NCI-H2029 (cell line): ENCODE measurements at regions not wholly inside any gene's neighbourhood (a gene's known extent, or its start where the extent isn't known, plus 50 kb on each side); places are given as distances from the start of the nearest gene placed in this dataset.
"Not testable (repeated sequence)": the region's sequence is repeated elsewhere in the genome, so short reads cannot be mapped to it uniquely, and the experiment has no call there.

Experiments
- DNase-seq: peaks from one replicate; lab custom pipeline; 2025; lab: John Stamatoyannopoulos, UW

GRCh38 chr4:106524772-106525171, 156.2 kb upstream of the GIMD1 start:
- not testable (repeated sequence) for DNase-seq

GRCh38 chr4:106522839-106523238, 154.3 kb upstream of the GIMD1 start:
- no peak for DNase-seq

GRCh38 chr4:106512706-106513105, 144.1 kb upstream of the GIMD1 start:
- no peak for DNase-seq

- no peak for DNase-seq
Measured at GRCh38 chr4:106507440-106507839, 138.9 kb upstream of the GIMD1 start.

- no peak for DNase-seq
Measured at GRCh38 chr4:106503116-106504050, 134.8 kb upstream of the GIMD1 start.

GRCh38 chr4:106502106-106502699, 133.6 kb upstream of the GIMD1 start:
- DNase-seq: peak; percentile 11

- no peak for DNase-seq
Measured at GRCh38 chr4:106497271-106497670, 128.7 kb upstream of the GIMD1 start.

- DNase-seq: no peak
Measured at GRCh38 chr4:106496061-106496460, 127.5 kb upstream of the GIMD1 start.

GRCh38 chr4:106495476-106495875, 126.9 kb upstream of the GIMD1 start:
- DNase-seq: no peak

- no peak for DNase-seq
Measured at GRCh38 chr4:106494066-106494465, 125.5 kb upstream of the GIMD1 start.

GRCh38 chr4:106493086-106493485, 124.5 kb upstream of the GIMD1 start:
- no peak for DNase-seq

- no peak for DNase-seq
Measured at GRCh38 chr4:106486533-106486932, 118.0 kb upstream of the GIMD1 start.

- DNase-seq: no peak
Measured at GRCh38 chr4:106481801-106482200, 113.2 kb upstream of the GIMD1 start.

GRCh38 chr4:106478152-106478551, 109.6 kb upstream of the GIMD1 start:
- no peak for DNase-seq

- no peak for DNase-seq
Measured at GRCh38 chr4:106476741-106477140, 108.2 kb upstream of the GIMD1 start.

- no peak for DNase-seq
Measured at GRCh38 chr4:106473515-106473914, 104.9 kb upstream of the GIMD1 start.

GRCh38 chr4:106471151-106471550, 102.6 kb upstream of the GIMD1 start:
- DNase-seq: no peak

GRCh38 chr4:106463622-106464021, 95.0 kb upstream of the GIMD1 start:
- no peak for DNase-seq

GRCh38 chr4:106454581-106454980, 86.0 kb upstream of the GIMD1 start:
- no peak for DNase-seq

GRCh38 chr4:106454021-106454420, 85.4 kb upstream of the GIMD1 start:
- DNase-seq: no peak

- no peak for DNase-seq
Measured at GRCh38 chr4:106451091-106451490, 82.5 kb upstream of the GIMD1 start.

- DNase-seq: no peak
Measured at GRCh38 chr4:106450249-106450648, 81.7 kb upstream of the GIMD1 start.

GRCh38 chr4:106444557-106444956, 76.0 kb upstream of the GIMD1 start:
- no peak for DNase-seq
